HG03520 (cell line): ENCODE measurements at regions not wholly inside any gene's neighbourhood (a gene's known extent, or its start where the extent isn't known, plus 50 kb on each side); places are given as distances from the start of the nearest gene placed in this dataset.

ENCODE experiments used
- ATAC-seq: cut with Tn5 transposase; IDR thresholded peaks from one replicate; pipeline ENCODE4 v1.9.1; 2021; ENCODE audit warnings: mild to moderate bottlenecking, moderate library complexity; ENCODE audit not compliant: unreplicated experiment

- peak; percentile 91 for ATAC-seq
Observed at GRCh38 chrX:2608638-2609430, 82.3 kb upstream of the CD99 start.

- ATAC-seq: no peak
Observed at GRCh38 chrX:2607113-2607512, 84.0 kb upstream of the CD99 start.

- ATAC-seq: no peak
Observed at GRCh38 chrX:2600564-2600963, 90.5 kb upstream of the CD99 start.

- ATAC-seq: no peak
Observed at GRCh38 chrX:2596555-2597255, 94.4 kb upstream of the CD99 start.

GRCh38 chrX:2596045-2596444 is 95.0 kb upstream of the CD99 start:
- no peak for ATAC-seq

GRCh38 chrX:2595258-2595657 is 94.5 kb upstream of the DHRSX start:
- no peak for ATAC-seq

- no peak for ATAC-seq
Observed at GRCh38 chrX:2594491-2594890, 93.7 kb upstream of the DHRSX start.

GRCh38 chrX:2592279-2592678 is 91.5 kb upstream of the DHRSX start:
- ATAC-seq: no peak

- ATAC-seq: no peak
Observed at GRCh38 chrX:2589186-2590020, 88.6 kb upstream of the DHRSX start.

- ATAC-seq: no peak
Observed at GRCh38 chrX:2588049-2588448, 87.3 kb upstream of the DHRSX start.

GRCh38 chrX:2587146-2587545 is 86.4 kb upstream of the DHRSX start:
- ATAC-seq: no peak

GRCh38 chrX:2585158-2585470 is 84.3 kb upstream of the DHRSX start:
- ATAC-seq: no peak

- no peak for ATAC-seq
Observed at GRCh38 chrX:2584251-2585157, 83.7 kb upstream of the DHRSX start.

- no peak for ATAC-seq
Observed at GRCh38 chrX:2583194-2584162, 82.7 kb upstream of the DHRSX start.

GRCh38 chrX:2582667-2583066 is 81.9 kb upstream of the DHRSX start:
- no peak for ATAC-seq

GRCh38 chrX:2581296-2581695 is 80.5 kb upstream of the DHRSX start:
- no peak for ATAC-seq

- ATAC-seq: no peak
Observed at GRCh38 chrX:2578864-2579263, 78.1 kb upstream of the DHRSX start.

- ATAC-seq: no peak
Observed at GRCh38 chrX:2577844-2578466, 77.2 kb upstream of the DHRSX start.

GRCh38 chrX:2576793-2577192 is 76.0 kb upstream of the DHRSX start:
- ATAC-seq: no peak
